Stimulated activated CD4-positive, alpha-beta T cell treated with anti-CD3 and anti-CD28 coated beads, Interleukin-1b, Interleukin-23, amount 100 ng/mL, for 4 hours (primary cell): ENCODE measurements at regions not wholly inside any gene's neighbourhood (a gene's known extent, or its start where the extent isn't known, plus 50 kb on each side); places are given as distances from the start of the nearest gene placed in this dataset.

Source experiments
- DNase-seq, 2 donors: peaks; one replicate each; pipeline ENCODE4 v3.0.0-alpha.2; 2020; ENCODE audit warnings: low read depth in 2 of 2

DNA sequence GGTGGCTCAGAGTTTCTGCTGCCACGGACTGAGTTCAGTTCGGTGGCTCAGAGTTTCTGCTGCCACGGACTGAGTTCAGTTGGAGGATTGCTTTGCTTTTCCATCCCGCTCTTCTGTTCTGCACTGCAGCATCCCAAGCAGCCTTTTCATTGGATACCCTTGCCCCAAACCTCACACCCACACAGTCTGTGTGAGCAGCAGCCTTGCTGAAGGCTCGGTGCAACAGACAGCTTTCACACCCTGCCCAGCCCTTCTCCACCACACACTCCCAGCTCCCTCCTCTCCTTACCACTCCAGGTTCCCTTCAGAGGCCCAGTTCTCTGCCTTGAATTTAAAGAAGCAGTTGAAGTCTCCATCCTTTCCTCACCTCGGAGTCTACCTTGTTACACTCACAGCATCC lies 52.5 kb upstream of the CHD6 start:
- DNase-seq, result no peak

DNA sequence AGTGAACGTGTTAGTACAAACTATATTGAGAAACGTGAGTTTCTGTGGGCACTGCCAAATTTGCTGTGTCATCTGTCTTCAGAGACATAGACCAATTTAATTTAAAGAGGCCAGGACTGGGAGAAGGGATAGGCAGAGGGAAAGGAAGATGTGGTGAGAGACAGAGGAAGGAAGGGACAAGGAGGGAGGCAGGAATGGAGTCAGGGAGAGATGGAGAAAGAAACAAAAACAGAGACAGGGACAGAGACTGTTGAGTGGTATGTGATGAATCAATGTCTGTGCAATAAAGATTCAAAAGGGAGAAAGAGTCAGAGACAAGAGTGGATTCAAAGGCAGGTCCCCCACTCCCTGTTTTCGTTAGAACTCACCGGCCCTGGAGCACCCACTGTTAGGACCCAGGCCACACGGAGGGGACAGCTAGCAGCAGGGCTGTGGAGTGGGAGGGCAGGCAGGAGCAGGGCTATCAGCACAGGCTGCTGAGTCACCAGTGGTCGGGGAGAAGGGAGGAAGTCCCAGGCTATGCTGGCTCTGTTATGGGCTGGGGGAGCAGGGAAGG lies 51.6 kb upstream of the CHD6 start:
- DNase-seq, result no peak

DNA sequence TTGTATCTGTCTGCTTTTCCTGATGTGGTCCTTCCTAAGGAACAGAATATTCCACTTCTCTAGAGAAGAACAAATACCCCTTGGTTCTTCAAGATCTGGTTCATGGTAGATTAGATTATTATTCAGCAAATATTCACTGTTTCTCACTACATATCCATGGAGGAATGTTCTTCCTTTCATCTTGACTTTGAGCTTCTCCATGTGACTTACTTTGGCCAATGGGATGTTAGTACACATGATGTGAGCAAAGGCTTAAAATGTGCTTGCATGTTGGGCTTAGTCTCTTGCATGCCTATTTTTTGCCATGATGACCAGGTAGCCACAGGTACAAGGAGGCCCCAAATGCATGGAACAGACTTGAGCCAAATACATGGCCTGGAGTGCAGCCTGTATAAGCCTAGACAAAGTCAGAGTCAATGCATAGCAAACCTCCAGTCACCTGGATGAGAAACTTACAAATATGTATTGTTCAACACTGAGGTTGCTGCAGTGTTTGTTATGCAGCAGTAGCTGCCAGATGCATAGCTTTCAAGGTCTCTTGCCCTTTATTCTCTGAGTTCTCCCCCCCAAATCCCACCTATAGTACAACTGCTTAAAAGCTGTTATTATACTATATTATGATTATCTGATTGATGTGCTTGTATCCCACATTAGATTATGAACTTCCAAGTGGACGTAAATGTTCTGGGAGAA lies 50.0 kb upstream of the CHD6 start:
- DNase-seq, result no peak
